ENCODE measurements at regions not wholly inside any gene's neighbourhood (a gene's known extent, or its start where the extent isn't known, plus 50 kb on each side); places are given as distances from the start of the nearest gene placed in this dataset.

GRCh38 chrX:7704205-7704604 is 138.8 kb upstream of the VCX start:
- Histone ChIP-seq H3K9me3 (no peaks in the 10 kb centered on the region), H3K27me3 (no peaks in the 10 kb centered on the region), H3K4me1 (no peaks in the 10 kb centered on the region), H3K36me3 (no peaks in the 10 kb centered on the region), H3K27ac (no peak overlapping the region), H3K4me3 (no peak overlapping the region)
- TF ChIP-seq CTCF (IDR thresholded peaks at IDR 0.05) = no peak
- 56 to 66% methylated on average over 4 of the region's 4 CpGs for WGBS, 2 donors
- FAIRE-seq = no peak
- DNase-seq = no peak
- intact Hi-C loops (cut with DNase I) = no loop called here
- no peak for ATAC-seq

- H3K27ac ChIP-seq = no peak overlapping the region
- H3K9me3 ChIP-seq = no peaks in the 10 kb centered on the region
- H3K36me3 ChIP-seq = no peaks in the 10 kb centered on the region
- no peak for DNase-seq
- no peaks in the 10 kb centered on the region for H3K4me1 ChIP-seq
- intact Hi-C loops (cut with DNase I) = no loop called here
- TF ChIP-seq CTCF (IDR thresholded peaks at IDR 0.05) = no peak
- no peak for ATAC-seq
- no peaks in the 10 kb centered on the region for H3K27me3 ChIP-seq
- 40 to 80% methylated on average over 2 of the region's 2 CpGs for WGBS, 2 donors
- FAIRE-seq = peak; percentile 97
- no peak overlapping the region for H3K4me3 ChIP-seq
Observed at GRCh38 chrX:7698248-7698647, 144.7 kb upstream of the VCX start.

- ATAC-seq (no peak), FAIRE-seq (no peak), DNase-seq (no peak)
- Histone ChIP-seq H3K9me3 (no peaks in the 10 kb centered on the region), H3K4me1 (no peaks in the 10 kb centered on the region), H3K27me3 (no peaks in the 10 kb centered on the region), H3K36me3 (no peaks in the 10 kb centered on the region), H3K4me3 (no peak overlapping the region), H3K27ac (no peak overlapping the region)
- 21 to 36% methylated on average over 8 of the region's 8 CpGs for WGBS, 2 donors
- no peak for TF ChIP-seq CTCF (IDR thresholded peaks at IDR 0.05)
- intact Hi-C loops (cut with DNase I) = no loop called here
Observed at GRCh38 chrX:7690842-7691241, 152.1 kb upstream of the VCX start.

- FAIRE-seq = peak; percentile 92
Observed at GRCh38 chrX:7689791-7690412, 153.1 kb upstream of the VCX start.

More at GRCh38 chrX:7689791-7690412, 153.1 kb upstream of the VCX start:
- Histone ChIP-seq H3K36me3 (no peaks in the 10 kb centered on the region), H3K4me1 (no peaks in the 10 kb centered on the region), H3K9me3 (no peaks in the 10 kb centered on the region), H3K4me3 (no peak overlapping the region), H3K27me3 (no peaks in the 10 kb centered on the region), H3K27ac (no peak overlapping the region)
- no peak for TF ChIP-seq CTCF (IDR thresholded peaks at IDR 0.05)
- 61 to 63% methylated on average over 4 of the region's 4 CpGs for WGBS, 2 donors
- DNase-seq = no peak
- ATAC-seq = no peak
- intact Hi-C loops (cut with DNase I) = no loop called here
